Activated CD4-positive, alpha-beta memory T cell treated with anti-CD3 and anti-CD28 coated beads, Interleukin-2, amount 10 ng/mL, durations not matched to agents 7 days and 5 days (primary cell): ENCODE measurements at regions not wholly inside any gene's neighbourhood (a gene's known extent, or its start where the extent isn't known, plus 50 kb on each side); places are given as distances from the start of the nearest gene placed in this dataset.

ENCODE experiments used
- CTCF ChIA-PET: fragments of 350-600 bp; sonication (Branson Sonifier 250); formaldehyde crosslinking; loops from one replicate; lab custom pipeline; 2021; ENCODE audit warnings: antibody characterized with exemption, inconsistent platforms; lab: Charles Lee
- POLR2A ChIA-PET: fragments of 350-600 bp; sonication (Branson Sonifier 250); formaldehyde crosslinking; loops from one replicate; lab custom pipeline; 2021; ENCODE audit warnings: antibody characterized with exemption; lab: Charles Lee
- DNase-seq: peaks from one replicate; pipeline ENCODE4 v3.0.0-alpha.2; 2020
- H3K27ac Mint-ChIP-seq: one replicate; pipeline ENCODE4 v1.8.0; 2021; ENCODE audit warnings: mild to moderate bottlenecking, mixed read lengths
- H3K27me3 Mint-ChIP-seq: one replicate; pipeline ENCODE4 v1.8.0; 2021; ENCODE audit warnings: mixed read lengths
- H3K36me3 Mint-ChIP-seq: one replicate; pipeline ENCODE4 v1.8.0; 2021; ENCODE audit warnings: low read depth, mixed read lengths
- H3K4me1 Mint-ChIP-seq: one replicate; pipeline ENCODE4 v1.8.0; 2021; ENCODE audit warnings: mixed read lengths
- H3K4me3 Mint-ChIP-seq: one replicate; pipeline ENCODE4 v1.8.0; 2021; ENCODE audit warnings: mild to moderate bottlenecking, mixed read lengths
- H3K9me3 Mint-ChIP-seq: one replicate; pipeline ENCODE4 v1.8.0; 2021; ENCODE audit warnings: mixed read lengths

DNA sequence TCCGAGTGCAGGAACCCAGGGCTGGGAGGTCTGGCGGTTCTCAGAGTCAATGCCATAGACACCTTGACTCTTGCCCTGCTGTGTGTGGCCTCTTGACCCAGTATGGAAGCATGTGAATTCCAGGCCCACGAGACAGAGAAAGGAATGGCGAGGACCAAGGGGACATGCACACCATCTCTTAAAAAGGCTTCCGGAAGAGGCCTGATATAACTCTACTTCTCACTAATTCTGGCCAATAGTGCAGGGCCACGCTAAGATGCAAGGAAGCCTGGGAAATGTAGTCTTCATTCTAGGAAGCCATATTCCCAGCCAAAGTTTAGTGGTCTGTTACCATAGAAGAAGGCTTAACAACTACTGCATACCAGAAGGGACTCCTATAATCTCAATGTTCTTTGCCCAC lies 177.0 kb upstream of the KCNG1 start:
- Mint-ChIP-seq H3K36me3 (no peaks in the 10 kb centered on the region), H3K27ac (no peak overlapping the region), H3K4me1 (no peaks in the 10 kb centered on the region), H3K27me3 (peaks cover 13% of the 10 kb centered on the region), H3K9me3 (no peaks in the 10 kb centered on the region), H3K4me3 (no peak overlapping the region)
- DNase-seq, result no peak
- POLR2A ChIA-PET, result no interaction called here
- CTCF ChIA-PET, result no interaction called here

DNA sequence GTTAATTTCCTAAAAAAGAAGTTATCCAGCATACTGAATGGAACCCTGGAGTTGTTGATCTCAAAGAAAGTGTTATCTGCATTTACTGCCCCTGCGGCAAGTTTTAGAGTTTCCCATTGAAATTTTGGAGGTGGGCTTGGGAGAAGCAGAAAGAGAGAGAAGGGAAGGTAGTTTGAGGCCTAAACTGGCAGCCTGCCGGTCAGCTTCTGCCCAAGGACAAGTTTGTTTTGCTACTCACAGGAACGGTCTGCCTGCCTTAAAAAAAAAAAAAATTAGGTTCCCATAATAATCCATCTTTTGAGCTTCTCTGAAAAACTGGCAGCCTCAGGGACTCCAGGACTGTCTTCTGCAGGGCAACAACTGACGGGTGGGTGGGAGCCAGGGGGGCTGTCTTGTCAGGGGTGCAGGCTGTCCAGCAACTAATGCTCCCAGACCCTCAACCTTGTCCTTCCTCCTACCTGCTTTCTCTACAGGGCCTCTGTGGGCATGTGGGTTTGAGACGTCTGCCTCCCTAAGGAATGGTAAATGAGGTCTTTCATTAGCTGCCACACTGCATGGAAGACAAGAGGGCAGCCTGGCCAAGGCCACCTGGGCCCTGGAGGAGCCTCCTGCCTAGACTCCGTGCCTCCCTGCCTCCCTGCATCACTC lies 176.1 kb upstream of the KCNG1 start:
- POLR2A ChIA-PET, result no interaction called here
- no peaks in the 10 kb centered on the region for H3K36me3 Mint-ChIP-seq
- no peaks in the 10 kb centered on the region for H3K4me1 Mint-ChIP-seq
- CTCF ChIA-PET, result no interaction called here
- H3K9me3 Mint-ChIP-seq, result no peaks in the 10 kb centered on the region
- no peak overlapping the region for H3K27ac Mint-ChIP-seq
- no peak for DNase-seq
- peaks cover 7% of the 10 kb centered on the region for H3K27me3 Mint-ChIP-seq
- H3K4me3 Mint-ChIP-seq, result no peak overlapping the region

DNA sequence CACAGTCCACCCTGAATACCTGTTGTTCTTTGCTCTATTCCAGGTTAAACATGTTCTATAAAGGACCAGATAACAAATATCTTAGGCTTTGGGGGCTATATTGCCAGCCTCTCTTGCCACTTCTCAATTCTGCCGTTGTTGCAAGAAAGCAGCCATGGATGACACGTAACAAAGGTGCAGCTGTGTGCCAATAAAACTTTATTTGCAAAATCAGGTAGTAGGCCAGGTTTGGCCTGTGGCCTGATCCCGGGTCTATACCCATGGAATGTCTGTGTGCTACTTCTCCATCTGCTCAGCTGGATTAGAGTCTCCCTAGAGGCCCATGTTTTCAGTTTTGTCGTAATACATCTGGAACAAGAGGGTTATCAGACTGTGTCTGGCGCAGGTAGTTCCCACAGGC lies 175.3 kb upstream of the KCNG1 start:
- Mint-ChIP-seq H3K27ac (no peak overlapping the region), H3K36me3 (no peaks in the 10 kb centered on the region), H3K27me3 (peaks cover 9% of the 10 kb centered on the region), H3K4me1 (no peaks in the 10 kb centered on the region), H3K4me3 (no peak overlapping the region), H3K9me3 (no peaks in the 10 kb centered on the region)
- ChIA-PET POLR2A (no interaction called here), CTCF (no interaction called here)
- DNase-seq, result no peak

DNA sequence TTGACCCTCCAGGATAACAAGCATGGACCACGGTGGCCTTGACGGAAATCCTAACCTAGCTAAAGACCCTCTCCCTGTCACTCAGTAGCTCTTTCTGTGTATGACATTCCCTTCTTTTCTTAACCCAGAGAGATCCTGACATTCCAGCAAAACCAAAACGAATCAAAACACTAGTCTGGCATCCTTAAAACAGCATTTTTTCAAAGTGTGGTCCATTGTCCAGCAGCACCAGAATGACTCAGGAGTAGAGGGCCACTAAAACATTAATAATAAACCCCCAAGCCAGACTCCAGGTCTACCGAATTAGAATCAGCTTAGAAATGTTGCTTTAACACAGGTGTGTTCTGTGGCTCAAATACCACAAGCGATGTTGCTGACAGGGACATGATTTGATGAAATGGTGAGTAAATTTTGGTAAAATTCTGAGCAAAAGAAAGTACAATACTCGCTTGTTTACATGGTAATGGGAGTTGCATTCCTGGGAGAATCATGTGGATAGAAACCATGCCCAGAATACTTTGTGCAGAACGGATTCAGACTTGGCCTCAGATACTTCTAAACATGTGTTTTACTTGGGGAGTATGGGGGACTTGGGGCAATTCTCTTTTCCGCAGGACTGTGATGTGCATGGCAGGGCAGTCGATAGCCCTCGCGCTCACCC lies 174.2 kb upstream of the KCNG1 start:
- CTCF ChIA-PET, result no interaction called here
- no peaks in the 10 kb centered on the region for H3K4me1 Mint-ChIP-seq
- no peak overlapping the region for H3K4me3 Mint-ChIP-seq
- POLR2A ChIA-PET, result no interaction called here
- H3K27ac Mint-ChIP-seq, result no peak overlapping the region
- no peaks in the 10 kb centered on the region for H3K9me3 Mint-ChIP-seq
- peaks cover 7% of the 10 kb centered on the region for H3K27me3 Mint-ChIP-seq
- H3K36me3 Mint-ChIP-seq, result no peaks in the 10 kb centered on the region
- DNase-seq, result no peak

DNA sequence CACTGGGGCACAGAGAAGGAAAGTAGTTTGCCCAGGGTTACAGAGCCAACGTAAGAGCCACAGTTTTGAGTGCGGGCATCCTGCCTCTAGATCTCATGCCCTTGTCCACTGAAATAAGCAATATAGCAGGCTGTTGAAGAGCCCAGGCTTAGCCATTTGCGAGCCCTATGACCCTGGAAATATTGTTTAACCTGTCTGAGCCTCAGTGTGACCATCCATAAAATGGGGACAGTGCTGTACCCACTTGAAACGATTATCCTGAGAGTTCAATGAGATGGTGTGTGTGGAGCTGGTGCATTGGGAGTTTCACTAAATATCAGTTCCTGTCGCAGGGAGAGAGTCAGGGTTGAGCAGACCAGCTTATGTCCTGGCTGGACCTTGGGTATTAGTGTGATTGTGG lies 173.1 kb upstream of the KCNG1 start:
- CTCF ChIA-PET, result no interaction called here
- H3K27me3 Mint-ChIP-seq, result peaks cover 5% of the 10 kb centered on the region
- no peaks in the 10 kb centered on the region for H3K9me3 Mint-ChIP-seq

DNA sequence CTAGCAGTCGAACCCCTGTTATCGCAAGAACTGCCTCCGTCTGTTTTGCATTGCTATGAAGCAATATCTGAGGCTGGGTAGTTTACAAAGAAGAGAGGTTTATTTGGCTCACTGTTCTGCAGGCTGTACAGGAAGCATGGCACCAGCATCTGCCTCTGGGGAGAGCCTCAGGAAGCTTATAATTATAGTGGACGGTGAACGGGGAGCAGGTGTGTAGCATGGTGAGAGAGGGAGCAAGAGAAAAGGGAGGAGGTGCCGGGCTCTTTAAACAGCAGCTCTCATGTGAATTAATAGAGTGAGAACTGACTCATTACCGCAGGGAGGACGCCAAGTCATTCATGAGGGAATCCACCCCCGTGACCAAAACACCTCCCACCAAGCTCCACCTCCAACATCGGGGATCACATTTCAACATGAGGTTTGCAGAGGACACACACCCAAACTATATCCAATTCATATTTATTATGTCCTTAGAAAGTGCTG lies 172.6 kb upstream of the KCNG1 start:
- no peaks in the 10 kb centered on the region for H3K9me3 Mint-ChIP-seq
- H3K4me3 Mint-ChIP-seq, result no peak overlapping the region
- CTCF ChIA-PET, result no interaction called here
- H3K27ac Mint-ChIP-seq, result no peak overlapping the region
- no peaks in the 10 kb centered on the region for H3K4me1 Mint-ChIP-seq
- POLR2A ChIA-PET, result no interaction called here
- no peaks in the 10 kb centered on the region for H3K36me3 Mint-ChIP-seq
- no peak for DNase-seq
- peaks cover 3% of the 10 kb centered on the region for H3K27me3 Mint-ChIP-seq

More for the DNA sequence above, 173.1 kb upstream of the KCNG1 start:
- no peak for DNase-seq
- no peaks in the 10 kb centered on the region for H3K36me3 Mint-ChIP-seq
- no peaks in the 10 kb centered on the region for H3K4me1 Mint-ChIP-seq
- no peak overlapping the region for H3K27ac Mint-ChIP-seq
- no peak overlapping the region for H3K4me3 Mint-ChIP-seq
- POLR2A ChIA-PET, result no interaction called here

DNA sequence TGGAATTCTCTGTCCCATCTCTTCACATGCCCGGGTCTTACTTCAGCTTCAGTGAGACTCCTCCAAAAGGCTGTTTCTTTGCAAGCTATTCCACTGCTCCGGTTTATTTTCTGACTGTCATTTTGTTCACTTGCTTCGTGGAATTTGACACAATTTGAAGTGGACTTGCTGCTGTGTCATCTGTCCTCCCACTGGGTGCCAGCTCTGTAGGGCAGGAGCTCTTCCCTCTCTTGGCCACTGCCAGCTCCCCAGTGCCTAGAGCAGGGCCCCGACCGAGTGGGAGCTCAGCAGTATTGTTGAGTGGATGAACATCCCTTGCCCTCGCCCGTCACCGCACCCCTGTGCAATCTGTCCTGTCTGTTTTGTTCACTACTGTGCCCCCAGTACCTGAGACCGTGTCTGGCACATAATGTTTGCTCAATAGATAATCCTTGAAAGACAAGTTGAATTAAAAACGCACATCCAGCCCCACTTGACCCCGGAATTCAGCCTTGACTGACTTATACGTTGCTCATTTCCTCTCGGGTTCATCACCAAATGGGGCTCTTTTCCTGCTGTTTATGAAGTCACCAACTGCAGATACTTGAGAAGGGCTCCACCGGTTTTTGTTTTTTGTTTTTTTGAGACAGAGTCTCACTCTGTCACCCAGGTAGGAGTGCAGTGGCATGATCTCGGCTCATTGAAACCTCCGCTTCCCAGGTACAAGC lies 170.3 kb upstream of the KCNG1 start:
- DNase-seq, result no peak
- CTCF ChIA-PET, result no interaction called here
- Mint-ChIP-seq H3K9me3 (no peaks in the 10 kb centered on the region), H3K27me3 (peaks cover 3% of the 10 kb centered on the region), H3K4me3 (no peak overlapping the region), H3K4me1 (no peaks in the 10 kb centered on the region), H3K36me3 (no peaks in the 10 kb centered on the region), H3K27ac (no peak overlapping the region)
- POLR2A ChIA-PET, result no interaction called here

DNA sequence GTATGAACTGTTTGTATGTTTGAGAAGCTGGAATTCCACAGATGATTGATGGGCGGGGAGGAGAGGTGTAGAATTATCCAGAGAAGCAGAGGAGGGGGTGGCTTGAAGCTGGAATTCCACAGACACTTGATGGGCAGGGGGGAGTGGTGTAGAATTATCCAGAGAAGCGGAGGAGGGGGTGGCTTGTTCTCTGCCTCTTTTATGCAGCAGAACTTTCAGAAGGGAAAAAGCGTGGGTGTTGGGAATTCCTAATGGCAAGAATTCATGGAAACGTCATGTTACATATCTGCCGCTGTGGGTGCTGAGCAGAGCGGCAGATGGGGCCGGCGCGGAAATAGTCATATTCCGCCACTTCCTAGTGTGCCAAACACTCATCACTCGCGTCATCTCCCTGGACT lies 167.9 kb upstream of the KCNG1 start:
- Mint-ChIP-seq H3K27me3 (peaks cover 9% of the 10 kb centered on the region), H3K4me3 (no peak overlapping the region), H3K27ac (no peak overlapping the region), H3K4me1 (no peaks in the 10 kb centered on the region), H3K36me3 (no peaks in the 10 kb centered on the region), H3K9me3 (no peaks in the 10 kb centered on the region)
- ChIA-PET CTCF (no interaction called here), POLR2A (no interaction called here)
- DNase-seq, result no peak

DNA sequence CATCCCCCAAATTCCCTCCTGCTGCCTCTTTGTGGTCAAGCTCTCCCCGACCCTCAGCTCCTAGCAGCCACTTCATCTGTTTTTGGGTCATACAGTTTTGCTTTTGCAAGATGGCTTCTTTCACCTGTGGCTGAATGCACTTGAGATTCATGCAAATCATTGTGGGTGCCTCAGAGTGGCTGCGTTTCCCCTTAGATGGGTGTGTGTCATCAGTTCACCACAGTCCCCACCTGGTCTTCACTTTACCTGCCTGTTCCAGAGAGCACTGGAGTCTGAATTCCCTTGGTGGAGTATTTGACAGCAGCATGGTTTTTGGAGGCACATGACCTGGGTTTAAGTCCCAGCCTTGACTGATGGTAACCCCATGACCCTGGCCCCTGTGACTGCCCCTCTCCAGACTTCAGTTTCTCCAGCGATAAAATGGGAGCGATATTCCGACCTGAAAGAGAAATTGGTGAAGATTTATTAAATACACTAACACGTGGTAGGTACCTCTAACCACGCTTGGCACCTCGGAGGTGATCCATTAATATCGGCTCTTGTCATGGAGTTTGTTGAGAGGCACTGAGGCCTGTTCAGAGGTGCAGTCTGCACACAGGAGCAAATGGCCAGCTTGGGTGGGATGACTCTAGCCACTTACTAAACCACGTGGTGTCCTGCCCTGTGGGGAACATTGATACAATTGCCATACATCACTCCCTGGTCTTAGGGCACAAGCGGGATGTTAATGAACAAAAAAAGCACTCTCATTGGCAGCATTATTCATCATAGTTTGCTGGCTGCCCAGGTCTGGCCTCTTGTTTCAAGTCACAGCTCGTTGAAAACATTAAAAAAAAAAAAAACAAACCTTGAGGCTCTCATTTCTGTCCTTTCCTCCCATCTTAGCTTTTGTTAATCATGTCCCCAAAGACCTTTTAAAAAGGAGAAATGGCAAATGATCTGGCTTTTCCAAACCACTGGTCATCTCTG lies 167.2 kb upstream of the KCNG1 start:
- ChIA-PET POLR2A (no interaction called here), CTCF (interaction anchor here (1.4 kb wide), 1 partner anchor 203 kb away, joined by 3 read pairs; no protein-coding TSS in a partner anchor)
- Mint-ChIP-seq H3K36me3 (no peaks in the 10 kb centered on the region), H3K27ac (no peak overlapping the region), H3K4me1 (no peaks in the 10 kb centered on the region), H3K9me3 (no peaks in the 10 kb centered on the region), H3K4me3 (no peak overlapping the region), H3K27me3 (peaks cover 9% of the 10 kb centered on the region)
- DNase-seq, result no peak

DNA sequence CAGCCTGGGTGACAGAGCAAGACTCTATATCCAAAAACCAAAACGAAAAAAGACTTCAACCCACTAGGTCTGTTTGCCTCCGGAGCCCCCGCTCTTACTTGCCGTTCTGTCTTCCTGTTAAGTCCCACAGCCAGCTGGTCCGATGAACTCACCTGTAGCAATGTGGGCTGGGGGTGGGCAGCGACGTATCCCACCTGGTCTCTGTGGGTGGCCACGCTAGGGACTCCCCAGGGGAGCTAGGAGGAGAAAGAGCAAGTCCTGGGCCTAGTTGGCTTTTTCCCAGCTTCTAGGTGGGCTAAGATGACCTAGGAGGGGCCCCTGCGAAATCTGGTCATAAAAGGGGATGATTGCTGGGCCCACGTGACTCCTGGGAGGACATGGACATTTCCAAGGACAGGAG lies 166.0 kb upstream of the KCNG1 start:
- CTCF ChIA-PET, result interaction anchor here (1.4 kb wide), 1 partner anchor 201 kb away, joined by 3 read pairs; no protein-coding TSS in a partner anchor
- Mint-ChIP-seq H3K27me3 (peaks cover 7% of the 10 kb centered on the region), H3K27ac (no peak overlapping the region), H3K9me3 (no peaks in the 10 kb centered on the region), H3K36me3 (no peaks in the 10 kb centered on the region), H3K4me1 (no peaks in the 10 kb centered on the region), H3K4me3 (no peak overlapping the region)
- DNase-seq, result no peak
- POLR2A ChIA-PET, result no interaction called here

DNA sequence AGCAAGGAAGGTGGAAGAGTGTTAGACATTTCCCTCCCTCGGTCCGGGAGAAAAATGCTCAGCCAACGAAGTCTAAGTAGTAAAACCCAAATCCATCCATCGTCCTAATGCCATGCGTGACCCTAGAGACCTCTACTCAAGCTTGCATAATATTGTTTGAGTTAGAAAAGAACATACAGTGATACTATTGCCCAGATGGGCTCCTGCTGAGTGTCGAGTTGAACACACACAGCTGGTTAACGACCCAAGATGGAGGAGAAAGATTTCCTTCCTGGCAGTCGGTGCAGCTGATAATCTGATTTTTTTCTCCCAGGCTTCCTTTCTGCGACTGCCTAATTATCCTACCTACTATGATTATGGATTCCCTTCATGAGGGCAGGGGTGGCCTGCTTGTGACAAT lies 164.4 kb upstream of the KCNG1 start:
- Mint-ChIP-seq H3K27ac (no peak overlapping the region), H3K4me1 (no peaks in the 10 kb centered on the region), H3K36me3 (no peaks in the 10 kb centered on the region), H3K27me3 (peaks cover 8% of the 10 kb centered on the region), H3K4me3 (no peak overlapping the region), H3K9me3 (no peaks in the 10 kb centered on the region)
- ChIA-PET CTCF (no interaction called here), POLR2A (no interaction called here)
- DNase-seq, result no peak

DNA sequence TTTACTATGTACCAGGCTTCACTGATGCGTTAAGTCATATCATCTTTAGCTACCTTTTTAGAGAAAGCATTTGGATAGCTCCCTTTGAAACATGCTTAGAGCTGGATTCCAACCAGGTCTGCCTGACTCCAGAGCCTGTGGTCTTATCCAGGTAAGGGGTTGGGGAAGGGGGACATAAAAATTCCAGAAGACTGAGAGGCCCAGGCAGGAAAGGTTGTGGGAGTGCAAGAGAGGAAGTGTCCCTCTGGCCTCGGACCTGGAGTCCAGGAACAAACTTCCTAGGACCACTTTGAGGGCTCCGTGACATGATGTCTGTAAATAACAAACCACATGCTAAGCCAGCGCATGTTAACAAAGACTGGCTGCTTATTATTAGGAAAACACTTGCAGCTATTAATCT lies 163.0 kb upstream of the KCNG1 start:
- H3K4me1 Mint-ChIP-seq, result no peaks in the 10 kb centered on the region
- H3K4me3 Mint-ChIP-seq, result no peak overlapping the region
- CTCF ChIA-PET, result no interaction called here
- H3K9me3 Mint-ChIP-seq, result no peaks in the 10 kb centered on the region
- POLR2A ChIA-PET, result no interaction called here
- no peaks in the 10 kb centered on the region for H3K36me3 Mint-ChIP-seq
- H3K27me3 Mint-ChIP-seq, result peaks cover 9% of the 10 kb centered on the region
- DNase-seq, result no peak
- no peak overlapping the region for H3K27ac Mint-ChIP-seq

DNA sequence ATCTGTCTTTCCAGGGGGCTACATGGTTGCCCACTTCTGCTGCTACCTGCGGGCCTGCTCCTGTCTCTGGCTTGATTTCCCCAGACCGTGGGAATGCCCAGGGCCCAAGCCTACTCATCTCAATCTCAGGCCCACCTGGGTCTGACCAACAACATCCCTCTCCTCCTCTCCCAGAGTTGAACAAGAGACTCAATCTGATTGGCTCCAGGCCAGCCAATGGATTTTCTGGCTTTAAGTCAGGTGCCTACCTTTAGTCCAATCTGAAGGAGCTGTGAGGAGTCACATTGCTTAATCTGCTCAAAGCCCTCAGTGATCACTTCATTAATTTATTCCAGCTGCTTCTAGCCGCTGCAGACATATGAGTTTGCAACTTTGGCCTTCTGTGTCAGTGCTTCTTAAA lies 162.4 kb upstream of the KCNG1 start:
- Mint-ChIP-seq H3K36me3 (no peaks in the 10 kb centered on the region), H3K27ac (no peak overlapping the region), H3K9me3 (no peaks in the 10 kb centered on the region), H3K4me3 (no peak overlapping the region), H3K4me1 (no peaks in the 10 kb centered on the region), H3K27me3 (peaks cover 11% of the 10 kb centered on the region)
- POLR2A ChIA-PET, result no interaction called here
- no peak for DNase-seq
- CTCF ChIA-PET, result no interaction called here
